Neural progenitor cell (in vitro differentiated cells): ENCODE measurements at regions not wholly inside any gene's neighbourhood (a gene's known extent, or its start where the extent isn't known, plus 50 kb on each side); places are given as distances from the start of the nearest gene placed in this dataset.

Experiments
- CTCF ChIP-seq: fragments of 200-600 bp; sonication (generic); IDR thresholded peaks from 2 replicates; pipeline ENCODE4 v1.5.1; 2017; ENCODE audit warnings: antibody characterized with exemption, mild to moderate bottlenecking
- EZH2 ChIP-seq: fragments of 200-600 bp; sonication (generic); IDR thresholded peaks from 2 replicates; pipeline ENCODE4 v1.6.1; 2017; ENCODE audit warnings: antibody characterized with exemption, mild to moderate bottlenecking, moderate library complexity

- TF ChIP-seq CTCF (no peak), EZH2 (no peak)
These were observed 612.4 kb upstream of the GRM7 start for GRCh38 chr3:6248528-6248927.
